ENCODE measurements at regions not wholly inside any gene's neighbourhood (a gene's known extent, or its start where the extent isn't known, plus 50 kb on each side); places are given as distances from the start of the nearest gene placed in this dataset.

DNA sequence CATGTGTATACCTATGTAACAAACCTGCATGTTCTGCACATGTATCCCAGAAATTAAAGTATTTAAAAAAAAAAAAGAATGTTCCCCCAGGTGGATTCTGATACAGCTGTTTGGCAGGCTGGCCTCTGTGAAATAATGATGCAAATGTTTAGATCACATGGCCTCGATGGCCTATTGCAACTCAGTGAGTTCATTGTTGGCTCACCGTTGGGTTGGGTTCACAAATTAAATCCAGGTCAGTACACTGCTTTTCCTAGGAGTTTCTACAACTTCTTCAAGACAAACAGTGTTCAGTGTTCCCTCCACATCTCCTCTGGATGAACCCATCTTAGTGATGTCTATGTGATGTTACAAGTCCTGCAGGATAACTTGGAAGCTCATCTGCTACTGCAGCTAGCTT is 58.3 kb upstream of the STXBP6 start:
- Histone ChIP-seq H4K20me1 (ENCODE audit: insufficient read depth, low read length) (no peaks in the 10 kb centered on the region), H3K36me3 (ENCODE audit: insufficient read depth, low read length) (no peaks in the 10 kb centered on the region), H3K79me2 (ENCODE audit: insufficient read depth, low read length) (no peaks in the 10 kb centered on the region), H3K9ac (ENCODE audit: low read length) (no peak overlapping the region), H3K9me3 (ENCODE audit: insufficient read depth, low read depth, low read length) (no peaks in the 10 kb centered on the region), H3K4me2 (ENCODE audit: low read length) (no peak overlapping the region), H3K4me1 (ENCODE audit: insufficient read depth, low read length) (peaks cover 24% of the 10 kb centered on the region), H3K4me3 (ENCODE audit: insufficient read depth, low read depth, low read length) (no peak overlapping the region), H3K27ac (ENCODE audit: low read depth, low read length) (no peak overlapping the region), H3K27me3 (ENCODE audit: insufficient read depth, low read length) (no peaks in the 10 kb centered on the region), H2AFZ (ENCODE audit: low read depth, low read length) (no peak overlapping the region)
- DNase-seq (ENCODE audit: low read depth) (no peak), FAIRE-seq (no peak)
- no peaks in the 10 kb centered on the region for H3K9me3 Mint-ChIP-seq (ENCODE audit: unreplicated experiment)
- TF ChIP-seq, protein P1, sequence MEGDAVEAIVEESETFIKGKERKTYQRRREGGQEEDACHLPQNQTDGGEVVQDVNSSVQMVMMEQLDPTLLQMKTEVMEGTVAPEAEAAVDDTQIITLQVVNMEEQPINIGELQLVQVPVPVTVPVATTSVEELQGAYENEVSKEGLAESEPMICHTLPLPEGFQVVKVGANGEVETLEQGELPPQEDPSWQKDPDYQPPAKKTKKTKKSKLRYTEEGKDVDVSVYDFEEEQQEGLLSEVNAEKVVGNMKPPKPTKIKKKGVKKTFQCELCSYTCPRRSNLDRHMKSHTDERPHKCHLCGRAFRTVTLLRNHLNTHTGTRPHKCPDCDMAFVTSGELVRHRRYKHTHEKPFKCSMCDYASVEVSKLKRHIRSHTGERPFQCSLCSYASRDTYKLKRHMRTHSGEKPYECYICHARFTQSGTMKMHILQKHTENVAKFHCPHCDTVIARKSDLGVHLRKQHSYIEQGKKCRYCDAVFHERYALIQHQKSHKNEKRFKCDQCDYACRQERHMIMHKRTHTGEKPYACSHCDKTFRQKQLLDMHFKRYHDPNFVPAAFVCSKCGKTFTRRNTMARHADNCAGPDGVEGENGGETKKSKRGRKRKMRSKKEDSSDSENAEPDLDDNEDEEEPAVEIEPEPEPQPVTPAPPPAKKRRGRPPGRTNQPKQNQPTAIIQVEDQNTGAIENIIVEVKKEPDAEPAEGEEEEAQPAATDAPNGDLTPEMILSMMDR (IDR thresholded peaks at IDR 0.05; ENCODE audit: insufficient read depth, low read depth, low read length): no peak
- TF ChIP-seq EZH2 (IDR thresholded peaks at IDR 0.05; ENCODE audit: insufficient read depth, low read length): no peak
- H3K4me3 Mint-ChIP-seq (ENCODE audit: unreplicated experiment): no peak overlapping the region
- H3K27ac Mint-ChIP-seq (ENCODE audit: unreplicated experiment): no peak overlapping the region
- no peaks in the 10 kb centered on the region for H3K27me3 Mint-ChIP-seq (ENCODE audit: low read depth, unreplicated experiment)
- peaks cover 30% of the 10 kb centered on the region for H3K4me1 Mint-ChIP-seq (ENCODE audit: low read depth, unreplicated experiment)
- H3K36me3 Mint-ChIP-seq (ENCODE audit: low read depth, unreplicated experiment): no peaks in the 10 kb centered on the region

DNA sequence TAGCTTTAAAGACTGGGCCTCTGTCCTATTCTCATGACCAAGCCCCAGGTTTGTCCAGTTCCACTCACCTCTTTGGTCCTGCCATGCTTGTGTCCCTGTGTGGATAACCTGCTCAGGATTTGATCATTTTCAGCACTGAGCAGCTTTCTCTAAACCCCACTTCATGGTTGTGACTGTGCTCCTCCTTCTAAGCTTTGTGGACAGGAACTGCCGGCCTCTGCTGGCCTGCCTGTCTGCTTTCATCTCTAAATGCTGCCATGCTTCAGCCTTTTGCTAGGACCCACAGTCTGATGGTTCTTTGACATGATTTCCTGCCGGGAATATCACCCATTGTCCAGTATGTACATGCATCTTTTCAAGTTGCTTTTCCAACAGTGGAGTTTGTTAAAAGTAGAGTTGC is 53.9 kb upstream of the STXBP6 start:
- Mint-ChIP-seq H3K27me3 (ENCODE audit: low read depth, unreplicated experiment) (no peaks in the 10 kb centered on the region), H3K4me1 (ENCODE audit: low read depth, unreplicated experiment) (peaks cover 2% of the 10 kb centered on the region), H3K9me3 (ENCODE audit: unreplicated experiment) (no peaks in the 10 kb centered on the region), H3K27ac (ENCODE audit: unreplicated experiment) (no peak overlapping the region), H3K4me3 (ENCODE audit: unreplicated experiment) (no peak overlapping the region), H3K36me3 (ENCODE audit: low read depth, unreplicated experiment) (no peaks in the 10 kb centered on the region)
- H3K36me3 ChIP-seq (ENCODE audit: insufficient read depth, low read length): no peaks in the 10 kb centered on the region
- H3K79me2 ChIP-seq (ENCODE audit: insufficient read depth, low read length): no peaks in the 10 kb centered on the region
- FAIRE-seq (no peak), DNase-seq (ENCODE audit: low read depth) (no peak)
- H2AFZ ChIP-seq (ENCODE audit: low read depth, low read length): no peak overlapping the region
- H3K9ac ChIP-seq (ENCODE audit: low read length): no peak overlapping the region
- H3K27ac ChIP-seq (ENCODE audit: low read depth, low read length): no peak overlapping the region
- TF ChIP-seq EZH2 (IDR thresholded peaks at IDR 0.05; ENCODE audit: insufficient read depth, low read length): no peak
- TF ChIP-seq, protein P1 (IDR thresholded peaks at IDR 0.05; ENCODE audit: insufficient read depth, low read depth, low read length): no peak
- no peaks in the 10 kb centered on the region for H3K9me3 ChIP-seq (ENCODE audit: insufficient read depth, low read depth, low read length)
- peaks cover 3% of the 10 kb centered on the region for H3K4me1 ChIP-seq (ENCODE audit: insufficient read depth, low read length)
- H3K4me2 ChIP-seq (ENCODE audit: low read length): no peak overlapping the region
- no peaks in the 10 kb centered on the region for H4K20me1 ChIP-seq (ENCODE audit: insufficient read depth, low read length)
- H3K4me3 ChIP-seq (ENCODE audit: insufficient read depth, low read depth, low read length): no peak overlapping the region
- no peaks in the 10 kb centered on the region for H3K27me3 ChIP-seq (ENCODE audit: insufficient read depth, low read length)

DNA sequence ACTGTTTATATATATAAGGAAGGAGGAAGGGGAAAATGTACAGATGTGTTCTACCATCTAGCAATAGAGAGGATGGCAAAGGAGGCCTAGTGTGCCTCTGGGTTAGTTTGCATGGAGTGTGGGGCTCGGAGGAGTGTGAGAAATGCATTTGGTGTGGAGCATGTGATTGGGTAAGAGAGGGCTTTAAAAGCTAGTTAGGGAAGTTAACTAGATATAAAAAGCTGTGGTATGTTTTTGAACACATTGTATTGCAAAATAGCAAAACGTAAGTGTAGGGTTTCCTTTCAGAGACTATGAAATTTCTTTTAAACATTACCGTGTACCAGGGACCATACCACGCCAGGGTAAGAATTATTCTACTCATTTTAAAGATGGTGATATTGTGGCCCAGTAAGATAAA is 53.3 kb upstream of the STXBP6 start:
- no peaks in the 10 kb centered on the region for H3K36me3 ChIP-seq (ENCODE audit: insufficient read depth, low read length)
- no peak overlapping the region for H3K9ac ChIP-seq (ENCODE audit: low read length)
- no peak for FAIRE-seq
- H3K4me2 ChIP-seq (ENCODE audit: low read length): no peak overlapping the region
- H3K27me3 ChIP-seq (ENCODE audit: insufficient read depth, low read length): no peaks in the 10 kb centered on the region
- no peak for DNase-seq (ENCODE audit: low read depth)
- no peak overlapping the region for H3K4me3 ChIP-seq (ENCODE audit: insufficient read depth, low read depth, low read length)
- H3K4me1 Mint-ChIP-seq (ENCODE audit: low read depth, unreplicated experiment): peaks cover 1% of the 10 kb centered on the region
- H3K27me3 Mint-ChIP-seq (ENCODE audit: low read depth, unreplicated experiment): no peaks in the 10 kb centered on the region
- TF ChIP-seq, protein P1 (IDR thresholded peaks at IDR 0.05; ENCODE audit: insufficient read depth, low read depth, low read length): no peak
- TF ChIP-seq EZH2 (IDR thresholded peaks at IDR 0.05; ENCODE audit: insufficient read depth, low read length): no peak
- H3K79me2 ChIP-seq (ENCODE audit: insufficient read depth, low read length): no peaks in the 10 kb centered on the region
- no peaks in the 10 kb centered on the region for H4K20me1 ChIP-seq (ENCODE audit: insufficient read depth, low read length)
- no peaks in the 10 kb centered on the region for H3K4me1 ChIP-seq (ENCODE audit: insufficient read depth, low read length)
- no peaks in the 10 kb centered on the region for H3K36me3 Mint-ChIP-seq (ENCODE audit: low read depth, unreplicated experiment)
- no peak overlapping the region for H2AFZ ChIP-seq (ENCODE audit: low read depth, low read length)
- no peak overlapping the region for H3K27ac ChIP-seq (ENCODE audit: low read depth, low read length)
- no peaks in the 10 kb centered on the region for H3K9me3 ChIP-seq (ENCODE audit: insufficient read depth, low read depth, low read length)
- H3K9me3 Mint-ChIP-seq (ENCODE audit: unreplicated experiment): no peaks in the 10 kb centered on the region
- H3K27ac Mint-ChIP-seq (ENCODE audit: unreplicated experiment): no peak overlapping the region
- H3K4me3 Mint-ChIP-seq (ENCODE audit: unreplicated experiment): no peak overlapping the region

Data from astrocyte (in vitro differentiated cells and primary cell).